Smooth muscle cell (in vitro differentiated cells): ENCODE measurements at regions not wholly inside any gene's neighbourhood (a gene's known extent, or its start where the extent isn't known, plus 50 kb on each side); places are given as distances from the start of the nearest gene placed in this dataset.

Source experiments
- DNase-seq: peaks from one replicate; lab custom pipeline; 2025; ENCODE audit not compliant: unreplicated experiment; lab: John Stamatoyannopoulos, UW
- H2AFZ ChIP-seq: fragments of 200-600 bp; sonication (generic); 2 replicates; pipeline ENCODE4 v1.6.0; 2016; ENCODE audit warnings: antibody characterized with exemption, low read depth, mild to moderate bottlenecking
- H3F3A ChIP-seq: fragments of 200-600 bp; sonication (generic); 2 replicates; pipeline ENCODE4 v1.6.0; 2017; ENCODE audit warnings: antibody characterized with exemption, low read depth
- H3K27ac ChIP-seq: fragments of 200-600 bp; sonication (generic); 2 replicates; pipeline ENCODE4 v1.5.1; 2016; ENCODE audit warnings: low read depth, mild to moderate bottlenecking
- H3K27me3 ChIP-seq: fragments of 200-600 bp; sonication (generic); 2 replicates; pipeline ENCODE4 v1.6.1; 2016; ENCODE audit warnings: low read depth, mild to moderate bottlenecking
- H3K36me3 ChIP-seq: fragments of 200-600 bp; sonication (generic); 2 replicates; pipeline ENCODE4 v1.5.1; 2016; ENCODE audit warnings: low read depth
- H3K4me1 ChIP-seq: fragments of 200-600 bp; sonication (generic); 2 replicates; pipeline ENCODE4 v1.5.1; 2016; ENCODE audit warnings: low read depth
- H3K4me2 ChIP-seq: fragments of 200-600 bp; sonication (generic); 2 replicates; pipeline ENCODE4 v1.6.0; 2016; ENCODE audit warnings: mild to moderate bottlenecking
- H3K4me3 ChIP-seq: fragments of 200-600 bp; sonication (generic); 2 replicates; pipeline ENCODE4 v1.5.1; 2016; ENCODE audit warnings: mild to moderate bottlenecking
- H3K79me2 ChIP-seq: fragments of 200-600 bp; sonication (generic); 2 replicates; pipeline ENCODE4 v1.6.0; 2016; ENCODE audit warnings: low read depth, mild to moderate bottlenecking
- H3K9ac ChIP-seq: fragments of 200-600 bp; sonication (generic); 2 replicates; pipeline ENCODE4 v1.6.0; 2016; ENCODE audit warnings: low read depth
- H3K9me3 ChIP-seq: fragments of 200-600 bp; sonication (generic); replicated peaks from 2 replicates; pipeline ENCODE4 v1.5.1; 2016; ENCODE audit warnings: low read depth
- H4K20me1 ChIP-seq: fragments of 200-600 bp; sonication (generic); 2 replicates; pipeline ENCODE4 v1.6.0; 2016; ENCODE audit warnings: low read depth
- CTCF ChIP-seq: fragments of 200-600 bp; sonication (generic); IDR thresholded peaks from 2 replicates; pipeline ENCODE4 v1.5.1; 2017; ENCODE audit warnings: borderline replicate concordance, mild to moderate bottlenecking, antibody characterized with exemption; ENCODE audit not compliant: insufficient read depth, poor library complexity, severe bottlenecking
- WGBS: methylation state at CpG from one replicate; pipeline ENCODE4 v1.1.7; 2016; ENCODE audit warnings: low lambda C conversion rate; 5-methylcytosine and 5-hydroxymethylcytosine counted together

GRCh38 chr6:5896476-5897200 lies 110.1 kb downstream of the NRN1 start:
- Histone ChIP-seq H3F3A (no peaks in the 10 kb centered on the region), H3K4me1 (peaks cover 8% of the 10 kb centered on the region), H3K36me3 (no peaks in the 10 kb centered on the region), H3K4me2 (no peak overlapping the region), H2AFZ (no peak overlapping the region), H3K9me3 (no peaks in the 10 kb centered on the region), H3K79me2 (no peaks in the 10 kb centered on the region), H4K20me1 (no peaks in the 10 kb centered on the region), H3K4me3 (no peak overlapping the region), H3K27me3 (no peaks in the 10 kb centered on the region), H3K27ac (no peak overlapping the region), H3K9ac (no peak overlapping the region)
- TF ChIP-seq CTCF, result no peak
- WGBS, result 89% methylated on average over 12 of the region's 12 CpGs
- no peak for DNase-seq

GRCh38 chr6:5894357-5894756 lies 112.4 kb downstream of the NRN1 start:
- H3F3A ChIP-seq, result no peaks in the 10 kb centered on the region
- peaks cover 8% of the 10 kb centered on the region for H3K4me1 ChIP-seq
- H3K9me3 ChIP-seq, result no peaks in the 10 kb centered on the region
- H3K27me3 ChIP-seq, result no peaks in the 10 kb centered on the region
- H3K27ac ChIP-seq, result no peak overlapping the region
- no peak for TF ChIP-seq CTCF
- no peaks in the 10 kb centered on the region for H3K79me2 ChIP-seq
- H3K9ac ChIP-seq, result no peak overlapping the region
- no peaks in the 10 kb centered on the region for H4K20me1 ChIP-seq
- H3K4me3 ChIP-seq, result no peak overlapping the region
- no peak overlapping the region for H2AFZ ChIP-seq
- DNase-seq, result no peak
- H3K4me2 ChIP-seq, result no peak overlapping the region
- H3K36me3 ChIP-seq, result no peaks in the 10 kb centered on the region
- 94% methylated on average over 4 of the region's 4 CpGs for WGBS

- Histone ChIP-seq H3K27me3 (no peaks in the 10 kb centered on the region), H3K4me3 (no peak overlapping the region), H3K4me1 (peaks cover 8% of the 10 kb centered on the region), H3K27ac (no peak overlapping the region), H3K79me2 (no peaks in the 10 kb centered on the region), H3K36me3 (no peaks in the 10 kb centered on the region), H4K20me1 (no peaks in the 10 kb centered on the region), H3K9me3 (no peaks in the 10 kb centered on the region), H2AFZ (no peak overlapping the region), H3F3A (no peaks in the 10 kb centered on the region), H3K9ac (no peak overlapping the region), H3K4me2 (no peak overlapping the region)
- WGBS, result 97% methylated on average over 4 of the region's 4 CpGs
- no peak for DNase-seq
- TF ChIP-seq CTCF, result no peak
These were observed 113.4 kb downstream of the NRN1 start for GRCh38 chr6:5893295-5893694.

- DNase-seq, result no peak
- peak overlapping the region; percentile 49 for H3K4me3 ChIP-seq
- H4K20me1 ChIP-seq, result no peaks in the 10 kb centered on the region
- peak overlapping the region; percentile 93 for H2AFZ ChIP-seq
- no peak for TF ChIP-seq CTCF
- H3K79me2 ChIP-seq, result no peaks in the 10 kb centered on the region
- H3K27ac ChIP-seq, result no peak overlapping the region
- peaks cover 8% of the 10 kb centered on the region for H3K4me1 ChIP-seq
- H3K27me3 ChIP-seq, result no peaks in the 10 kb centered on the region
- no peaks in the 10 kb centered on the region for H3K36me3 ChIP-seq
- 97% methylated on average over 6 of the region's 6 CpGs for WGBS
- no peaks in the 10 kb centered on the region for H3K9me3 ChIP-seq
- H3F3A ChIP-seq, result no peaks in the 10 kb centered on the region
- H3K4me2 ChIP-seq, result peak overlapping the region; percentile 84
- no peak overlapping the region for H3K9ac ChIP-seq
These were observed 114.1 kb downstream of the NRN1 start for GRCh38 chr6:5892669-5893068.
